ENCODE measurements at regions not wholly inside any gene's neighbourhood (a gene's known extent, or its start where the extent isn't known, plus 50 kb on each side); places are given as distances from the start of the nearest gene placed in this dataset.
"Not testable (repeated sequence)": the region's sequence is repeated elsewhere in the genome, so short reads cannot be mapped to it uniquely, and the experiment has no call there.

GRCh38 chr2:129803871-129804270, 175.6 kb upstream of the RAB6C start:
- no peak for DNase-seq (ENCODE audit: low read depth in 3 of 3)

GRCh38 chr2:129805899-129806298, 173.6 kb upstream of the RAB6C start:
- no peak for DNase-seq (ENCODE audit: low read depth in 3 of 3)

DNA sequence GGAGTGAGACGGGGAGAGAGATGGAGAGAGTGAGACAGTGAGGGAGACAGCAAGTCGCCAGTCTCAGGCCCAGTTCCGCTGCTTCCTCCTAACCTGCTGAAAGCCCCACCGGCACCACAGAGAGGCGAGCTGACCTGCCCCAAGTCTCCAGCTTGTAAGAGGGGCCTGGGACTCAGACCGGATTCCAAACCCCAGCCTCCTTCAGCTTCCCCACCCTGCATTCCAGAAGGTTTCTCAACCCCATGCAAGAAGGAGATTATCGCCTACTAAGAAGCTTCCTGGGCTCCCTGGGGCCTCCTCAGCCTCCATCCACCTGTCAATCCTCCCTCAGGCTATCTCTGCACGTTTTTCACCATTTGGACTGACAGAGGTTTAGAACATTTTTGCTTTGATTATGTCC, 173.1 kb upstream of the RAB6C start:
- no peak for DNase-seq (ENCODE audit: low read depth in 3 of 3)

GRCh38 chr2:129806990-129807389, 172.5 kb upstream of the RAB6C start:
- DNase-seq (ENCODE audit: low read depth in 3 of 3), result no peak

DNA sequence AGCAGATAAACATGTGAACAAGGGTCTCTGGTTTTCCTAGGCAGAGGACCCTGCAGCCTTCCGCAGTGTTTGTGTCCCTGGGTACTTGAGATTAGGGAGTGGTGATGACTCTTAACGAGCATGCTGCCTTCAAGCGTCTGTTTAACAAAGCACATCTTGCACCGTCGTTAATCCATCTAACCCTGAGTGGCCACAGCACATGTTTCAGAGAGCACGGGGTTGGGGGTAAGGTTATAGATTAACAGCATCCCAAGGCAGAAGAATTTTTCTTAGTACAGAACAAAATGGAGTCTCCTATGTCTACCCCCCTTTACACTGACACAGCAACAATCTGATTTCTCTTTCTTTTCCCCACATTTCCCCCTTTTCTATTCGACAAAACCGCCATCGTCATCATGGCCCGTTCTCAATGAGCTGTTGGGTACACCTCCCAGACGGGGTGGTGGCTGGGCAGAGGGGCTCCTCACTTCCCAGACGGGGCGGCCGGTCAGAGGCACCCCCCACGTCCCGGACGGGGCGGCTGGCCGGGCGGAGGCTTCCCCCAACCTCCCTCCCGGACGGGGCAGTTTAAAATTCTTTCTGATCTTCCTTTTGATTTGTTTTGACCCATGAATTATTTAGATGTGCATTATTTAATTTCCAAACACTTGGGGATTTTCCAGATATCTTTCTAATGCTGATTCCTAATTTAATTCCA, 171.7 kb upstream of the RAB6C start:
- DNase-seq (ENCODE audit: low read depth in 3 of 3), result not testable (repeated sequence)

DNA sequence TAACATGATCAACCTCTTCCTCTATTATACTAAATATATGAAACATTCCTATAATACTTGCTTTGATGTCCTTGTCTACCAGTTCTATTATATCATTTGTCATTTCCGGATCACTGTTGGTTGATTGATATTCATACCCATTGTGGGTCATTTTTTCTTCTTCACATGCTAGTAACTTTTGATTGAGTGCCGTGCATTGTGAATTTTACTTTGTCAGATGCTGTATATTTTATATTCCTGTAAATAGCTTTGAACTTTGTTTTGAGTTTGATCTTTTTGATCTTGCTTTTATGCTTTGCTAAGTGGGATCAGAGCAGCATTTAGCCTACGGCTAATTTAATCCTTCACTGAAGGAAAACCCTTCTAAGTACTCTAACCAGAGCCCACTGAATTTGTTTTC, 168.9 kb upstream of the RAB6C start:
- DNase-seq (ENCODE audit: low read depth in 3 of 3), result no peak

DNA sequence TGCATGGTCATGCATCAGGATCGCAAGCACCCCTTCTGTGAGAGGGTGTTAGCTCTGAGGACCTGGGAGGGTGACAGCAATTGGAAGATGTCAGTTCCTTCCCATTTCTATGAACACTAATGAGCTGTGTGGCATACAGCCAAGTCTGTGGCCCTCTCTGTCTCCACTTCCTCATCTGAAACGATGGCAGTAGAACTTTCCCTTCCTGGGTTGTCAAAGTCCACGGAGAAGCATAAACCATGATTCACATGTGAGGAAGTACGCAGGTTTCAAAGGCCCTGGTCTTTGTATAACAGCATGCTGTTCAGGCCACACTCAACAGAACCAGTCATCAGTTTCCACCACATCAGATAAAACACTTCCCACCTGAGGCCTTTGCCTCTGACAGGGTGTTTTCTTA, 167.4 kb upstream of the RAB6C start:
- DNase-seq (ENCODE audit: low read depth in 3 of 3), result no peak

DNA sequence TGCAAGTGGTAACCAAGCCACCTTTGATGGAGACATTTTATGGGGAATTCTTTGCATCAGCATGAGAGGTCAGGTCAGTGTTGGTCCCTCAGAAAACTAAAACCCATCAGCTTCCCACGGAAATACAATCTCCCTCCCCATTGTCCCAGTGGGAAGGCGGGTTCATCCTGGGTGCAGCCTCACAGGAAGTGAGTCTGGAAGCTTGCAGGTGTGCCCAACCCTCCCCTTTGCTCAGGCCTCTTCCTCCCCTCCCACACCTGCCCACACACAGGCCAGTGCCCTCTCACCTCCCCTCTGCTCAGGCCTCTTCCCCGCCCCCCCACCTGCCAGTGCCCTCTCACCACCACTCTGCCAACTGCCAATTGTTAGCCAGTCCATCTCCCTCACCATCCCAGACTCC, 166.8 kb upstream of the RAB6C start:
- DNase-seq (ENCODE audit: low read depth in 3 of 3), result no peak

DNA sequence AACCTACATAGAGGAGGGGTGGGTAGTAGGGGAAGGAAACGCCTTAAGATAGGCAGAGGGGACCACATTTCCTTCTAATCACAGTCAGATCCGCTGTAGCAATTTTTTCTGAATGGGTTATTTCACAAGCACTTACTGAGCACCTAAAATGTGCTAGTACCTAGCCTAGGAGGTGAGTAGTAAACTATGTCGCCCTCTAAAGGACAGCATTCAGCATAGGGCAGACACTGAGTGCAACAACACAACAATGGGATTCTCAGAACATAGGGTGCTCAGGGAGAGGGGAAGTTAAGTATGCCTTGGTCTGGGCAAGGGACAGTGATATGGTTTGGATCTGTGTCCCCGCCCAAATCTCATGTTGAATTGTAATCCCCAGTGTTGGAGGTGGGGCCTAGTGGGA, 166.1 kb upstream of the RAB6C start:
- no peak for DNase-seq (ENCODE audit: low read depth in 3 of 3)

GRCh38 chr2:129816813-129817574, 162.5 kb upstream of the RAB6C start:
- no peak for DNase-seq (ENCODE audit: low read depth in 3 of 3)

DNA sequence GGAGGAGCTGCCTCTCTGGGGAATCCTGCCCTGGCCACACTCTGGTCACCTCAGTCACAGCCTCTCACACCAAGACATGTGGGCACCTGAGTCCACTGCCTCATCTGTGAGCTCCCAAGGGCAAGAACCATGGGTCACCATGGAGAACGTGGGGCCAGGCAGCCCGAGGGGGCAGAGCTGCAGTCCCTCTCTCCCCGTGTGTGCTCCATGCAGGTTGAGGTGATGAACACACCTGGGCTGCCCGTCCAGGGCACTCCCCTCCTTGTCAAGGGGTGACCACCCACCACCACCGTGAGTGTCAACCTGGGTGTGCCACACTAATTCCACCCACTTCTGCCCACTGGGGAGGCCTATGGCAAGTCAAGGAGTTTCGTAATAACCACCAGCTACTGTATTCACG, 159.6 kb upstream of the RAB6C start:
- DNase-seq (ENCODE audit: low read depth in 3 of 3), result no peak

GRCh38 chr2:129820908-129821307, 158.6 kb upstream of the RAB6C start:
- DNase-seq (ENCODE audit: low read depth in 3 of 3), result no peak

GRCh38 chr2:129821445-129821844, 158.0 kb upstream of the RAB6C start:
- no peak for DNase-seq (ENCODE audit: low read depth in 3 of 3)

DNA sequence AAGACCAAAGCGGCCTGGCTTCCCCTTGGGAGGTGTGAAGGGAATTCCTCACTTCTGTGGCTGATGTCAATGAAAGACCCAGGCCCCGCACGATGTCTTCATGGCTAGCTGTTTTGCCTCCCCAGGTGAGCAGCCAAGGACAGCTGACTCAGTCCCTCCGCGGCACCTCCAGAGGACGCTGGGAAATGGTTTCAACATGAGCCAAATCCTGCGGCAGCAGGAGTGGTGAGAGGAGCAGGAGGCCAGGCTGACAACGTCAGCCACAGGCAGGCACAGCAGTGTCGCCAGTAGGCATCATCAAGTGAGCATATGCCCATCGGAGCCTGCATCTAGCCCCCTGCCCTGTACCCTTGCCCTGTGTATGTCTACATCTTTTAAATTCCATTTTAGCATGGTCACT, 156.4 kb upstream of the RAB6C start:
- DNase-seq (ENCODE audit: low read depth in 3 of 3), result no peak

- no peak for DNase-seq (ENCODE audit: low read depth in 3 of 3)
These were observed 152.0 kb upstream of the RAB6C start for GRCh38 chr2:129827311-129828090.

DNA sequence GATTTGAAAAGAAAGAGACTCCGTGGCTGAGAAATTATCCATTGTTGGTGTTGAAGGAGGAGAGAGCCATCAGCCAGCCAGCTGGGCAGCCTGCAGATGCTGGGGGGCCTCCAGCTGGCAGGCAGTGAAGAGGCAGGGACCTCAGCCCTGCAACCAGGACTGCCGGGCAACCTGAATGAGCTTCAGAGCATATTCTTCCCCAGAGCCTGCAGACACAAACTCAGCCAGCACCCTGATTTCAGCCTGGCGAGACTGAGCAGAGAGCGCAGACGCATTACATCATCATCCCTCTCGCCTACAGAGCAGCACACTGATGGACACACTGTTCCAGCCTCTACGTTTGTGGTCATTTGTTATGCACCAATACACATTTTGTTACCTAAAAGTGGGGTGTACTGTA, 150.7 kb upstream of the RAB6C start:
- DNase-seq (ENCODE audit: low read depth in 3 of 3), result no peak

GRCh38 chr2:129829588-129829987, 149.9 kb upstream of the RAB6C start:
- no peak for DNase-seq (ENCODE audit: low read depth in 3 of 3)

DNA sequence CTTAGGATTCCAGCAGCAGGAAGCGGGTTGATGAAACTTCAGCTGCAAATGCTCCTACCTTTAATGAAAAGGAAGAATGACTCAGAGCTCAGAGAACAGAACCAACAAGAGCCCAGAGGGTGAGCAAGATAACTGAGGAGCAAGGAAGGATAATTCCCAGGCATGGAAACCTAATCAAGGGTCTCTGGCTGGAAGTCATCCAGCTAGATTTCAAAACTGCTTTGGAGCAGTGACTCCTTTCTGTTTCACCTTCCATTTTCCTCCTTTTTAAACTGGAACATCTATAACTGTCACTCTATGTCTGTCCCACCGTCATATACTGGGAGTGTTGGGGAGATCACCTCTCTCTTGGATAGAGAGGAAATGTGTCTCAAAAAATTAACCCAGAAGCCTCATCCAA, 148.4 kb upstream of the RAB6C start:
- DNase-seq (ENCODE audit: low read depth in 3 of 3), result no peak

DNA sequence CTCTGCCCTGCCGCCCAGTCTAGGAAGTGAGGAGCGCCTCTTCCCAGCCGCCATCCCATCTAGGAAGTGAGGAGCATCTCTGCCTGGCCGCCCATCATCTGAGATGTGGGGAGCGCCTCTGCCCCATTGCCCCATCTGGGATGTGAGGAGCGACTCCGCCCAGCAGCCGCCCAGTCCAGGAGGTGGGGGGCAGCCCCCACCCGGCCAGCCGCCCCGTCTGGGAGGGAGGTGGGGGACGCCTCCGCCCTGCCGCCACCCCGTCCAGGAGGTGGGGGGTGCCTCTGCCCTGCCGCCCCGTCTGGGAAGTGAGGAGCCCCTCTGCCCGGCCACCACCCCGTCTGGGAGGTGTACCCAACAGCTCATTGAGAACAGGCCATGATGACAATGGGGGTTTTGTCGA, 146.0 kb upstream of the RAB6C start:
- not testable (repeated sequence) for DNase-seq (ENCODE audit: low read depth in 3 of 3)

DNA sequence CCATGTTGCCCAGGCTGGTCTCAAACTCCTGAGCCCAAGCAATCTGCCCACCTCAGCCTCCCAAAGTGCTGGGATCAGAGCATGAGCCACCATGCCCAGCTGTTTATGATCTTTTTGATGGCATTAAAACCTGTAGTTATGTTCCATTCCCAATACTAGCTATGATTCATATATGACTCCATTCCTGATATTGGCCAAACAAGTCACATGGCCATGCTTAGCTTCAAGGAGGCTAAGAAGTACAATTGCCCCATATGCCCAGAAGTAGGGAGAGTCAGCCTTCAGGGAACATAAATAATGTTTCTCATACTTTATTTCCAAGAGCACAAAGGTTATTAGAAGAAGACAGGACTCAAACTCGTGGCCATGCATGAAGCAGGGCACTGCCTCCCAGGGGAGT, 132.4 kb upstream of the RAB6C start:
- no peak for DNase-seq (ENCODE audit: low read depth in 3 of 3)

DNA sequence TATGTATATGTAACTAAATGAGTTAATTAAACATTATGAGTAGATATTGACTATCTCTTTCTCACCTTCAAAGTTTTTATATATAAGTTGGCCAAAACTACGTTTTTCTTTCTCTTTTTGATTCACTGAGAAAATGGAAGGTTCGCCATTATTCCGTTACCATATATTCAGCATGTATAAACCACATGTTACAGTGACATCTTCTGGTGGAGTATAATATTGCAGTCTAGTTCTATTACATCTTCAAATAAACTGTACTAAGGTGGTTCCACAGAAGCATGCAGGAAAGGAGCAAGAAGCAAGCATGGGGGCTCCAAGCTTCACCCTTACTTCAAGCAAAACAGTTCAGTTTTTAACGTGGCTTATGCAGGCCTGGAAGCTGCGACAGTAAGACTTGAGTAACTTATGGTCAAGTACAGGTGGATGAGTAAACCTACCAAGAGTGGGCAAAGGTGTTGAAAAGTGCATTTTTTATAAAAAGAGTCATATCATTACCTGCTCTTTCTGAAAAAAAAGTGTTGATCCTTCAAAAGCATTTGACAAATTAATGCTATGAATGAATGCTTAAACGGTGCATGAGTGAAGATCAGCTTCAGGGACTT, 129.8 kb upstream of the RAB6C start:
- DNase-seq (ENCODE audit: low read depth in 3 of 3), result no peak

DNA sequence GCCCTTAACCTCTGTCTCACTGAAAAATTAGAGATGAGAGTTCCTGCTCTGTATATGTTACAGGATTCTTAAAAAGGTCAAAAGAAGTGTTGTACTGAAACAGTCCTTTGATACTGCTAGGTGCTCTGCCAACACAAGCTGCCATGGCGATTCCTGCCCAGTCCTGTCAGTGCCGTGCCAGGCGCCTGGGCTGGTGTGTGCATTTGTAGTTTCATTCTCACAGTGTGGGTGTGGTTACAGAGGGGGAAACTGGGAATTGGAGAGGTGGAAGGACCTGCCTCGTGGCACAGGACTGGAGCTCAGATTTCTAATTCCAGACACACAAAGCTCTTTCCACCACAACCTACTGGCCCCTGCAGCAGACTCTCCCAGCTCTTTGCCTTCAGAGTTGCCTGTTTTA, 122.3 kb upstream of the RAB6C start:
- no peak for DNase-seq (ENCODE audit: low read depth in 3 of 3)
